Dermis blood vessel endothelial cell (primary cell): ENCODE measurements at regions not wholly inside any gene's neighbourhood (a gene's known extent, or its start where the extent isn't known, plus 50 kb on each side); places are given as distances from the start of the nearest gene placed in this dataset.
A peak's percentile ranks its signal among the peaks of the same experiment; 100 is the strongest.

ENCODE experiments used
- DNase-seq: peaks from one replicate; pipeline ENCODE4 v3.0.0; 2010

- peak; percentile 77 for DNase-seq
Measured at GRCh38 chr6:11356404-11357155, 124.1 kb upstream of the NEDD9 start.

GRCh38 chr6:11353921-11354389, 121.5 kb upstream of the NEDD9 start:
- DNase-seq, result peak; percentile 96

- no peak for DNase-seq
Measured at GRCh38 chr6:11350294-11350693, 117.8 kb upstream of the NEDD9 start.

- no peak for DNase-seq
Measured at GRCh38 chr6:11349880-11350279, 117.4 kb upstream of the NEDD9 start.

- DNase-seq, result no peak
Measured at GRCh38 chr6:11346516-11346915, 114.0 kb upstream of the NEDD9 start.

GRCh38 chr6:11345536-11345935, 113.1 kb upstream of the NEDD9 start:
- no peak for DNase-seq

- DNase-seq, result no peak
Measured at GRCh38 chr6:11343963-11344723, 111.7 kb upstream of the NEDD9 start.

- no peak for DNase-seq
Measured at GRCh38 chr6:11341867-11342266, 109.4 kb upstream of the NEDD9 start.

GRCh38 chr6:11341303-11341702, 108.8 kb upstream of the NEDD9 start:
- DNase-seq, result no peak

GRCh38 chr6:11339380-11339779, 106.9 kb upstream of the NEDD9 start:
- no peak for DNase-seq

GRCh38 chr6:11337306-11337705, 104.8 kb upstream of the NEDD9 start:
- DNase-seq, result no peak

- no peak for DNase-seq
Measured at GRCh38 chr6:11335826-11336225, 103.4 kb upstream of the NEDD9 start.

- DNase-seq, result no peak
Measured at GRCh38 chr6:11333132-11333849, 100.8 kb upstream of the NEDD9 start.

- DNase-seq, result no peak
Measured at GRCh38 chr6:11332463-11332862, 100.0 kb upstream of the NEDD9 start.

GRCh38 chr6:11331111-11331510, 98.6 kb upstream of the NEDD9 start:
- DNase-seq, result no peak

GRCh38 chr6:11330413-11330760, 97.9 kb upstream of the NEDD9 start:
- peak; percentile 67 for DNase-seq

- DNase-seq, result no peak
Measured at GRCh38 chr6:11329726-11330412, 97.4 kb upstream of the NEDD9 start.

GRCh38 chr6:11328613-11329247, 96.3 kb upstream of the NEDD9 start:
- DNase-seq, result no peak

GRCh38 chr6:11327961-11328360, 95.5 kb upstream of the NEDD9 start:
- DNase-seq, result no peak

- no peak for DNase-seq
Measured at GRCh38 chr6:11326116-11326515, 93.6 kb upstream of the NEDD9 start.

GRCh38 chr6:11324453-11325015, 92.1 kb upstream of the NEDD9 start:
- DNase-seq, result no peak
